SU-DHL-6 (cell line): ENCODE measurements at regions not wholly inside any gene's neighbourhood (a gene's known extent, or its start where the extent isn't known, plus 50 kb on each side); places are given as distances from the start of the nearest gene placed in this dataset.
"Not testable (repeated sequence)": the region's sequence is repeated elsewhere in the genome, so short reads cannot be mapped to it uniquely, and the experiment has no call there.

Experiments
- H2AFZ ChIP-seq: fragments of 200-600 bp; sonication (generic); 2 replicates; pipeline ENCODE4 v1.6.1; 2014; ENCODE audit warnings: low read depth, mild to moderate bottlenecking, moderate library complexity, mixed read lengths, antibody characterized with exemption, low read length; ENCODE audit not compliant: severe bottlenecking
- H3F3A ChIP-seq: fragments of 200-600 bp; shearing (Covaris generic); 2 replicates; pipeline ENCODE4 v1.6.0; 2016; ENCODE audit warnings: antibody characterized with exemption, mild to moderate bottlenecking; ENCODE audit not compliant: insufficient read depth
- H3K27ac ChIP-seq: fragments of 200-600 bp; sonication (generic); 2 replicates; pipeline ENCODE4 v1.5.1; 2016; ENCODE audit warnings: low read depth, mild to moderate bottlenecking, low read length, moderate library complexity, mixed read lengths
- H3K27me3 ChIP-seq: fragments of 200-600 bp; sonication (generic), shearing (Covaris generic); 2 replicates; pipeline ENCODE4 v1.6.0; 2014; ENCODE audit warnings: mild to moderate bottlenecking, low read length
- H3K36me3 ChIP-seq: fragments of 200-600 bp; sonication (generic); 2 replicates; pipeline ENCODE4 v1.6.1; 2014; ENCODE audit warnings: mild to moderate bottlenecking, low read length, mixed read lengths
- H3K4me2 ChIP-seq: fragments of 300-600, 200-600 bp; shearing (Covaris generic), sonication (generic); 2 replicates; pipeline ENCODE4 v1.6.0; 2014; ENCODE audit warnings: low read length, low read depth, mild to moderate bottlenecking; ENCODE audit not compliant: poor library complexity, severe bottlenecking
- H3K4me3 ChIP-seq: fragments of 200-600 bp; sonication (generic); 2 replicates; pipeline ENCODE4 v1.5.1; 2014; ENCODE audit warnings: antibody characterized with exemption, low read length, mild to moderate bottlenecking, mixed read lengths; ENCODE audit not compliant: insufficient read depth, poor library complexity, severe bottlenecking
- H3K79me2 ChIP-seq: fragments of 200-600 bp; sonication (generic); 2 replicates; pipeline ENCODE4 v1.6.1; 2014; ENCODE audit warnings: mild to moderate bottlenecking, low read length, moderate library complexity; ENCODE audit not compliant: insufficient read depth
- H3K9ac ChIP-seq: fragments of 200-600 bp; sonication (generic); 2 replicates; pipeline ENCODE4 v1.7.0; 2014; ENCODE audit warnings: mild to moderate bottlenecking, low read length
- H3K9me2 ChIP-seq: fragments of 200-600 bp; sonication (generic); replicated peaks from 2 replicates; pipeline ENCODE4 v1.6.1; 2014; ENCODE audit warnings: low read length; ENCODE audit not compliant: insufficient read depth
- H3K9me3 ChIP-seq: fragments of 200-600 bp; sonication (generic); 2 replicates; pipeline ENCODE4 v1.6.1; 2014; ENCODE audit warnings: low read length, mixed read lengths; ENCODE audit not compliant: insufficient read depth
- H4K20me1 ChIP-seq: fragments of 200-600 bp; sonication (generic); 2 replicates; pipeline ENCODE4 v1.6.1; 2014; ENCODE audit warnings: low read depth, mild to moderate bottlenecking, antibody characterized with exemption, low read length, moderate library complexity, mixed read lengths
- CTCF ChIP-seq: fragments of 200-600 bp; sonication (generic); IDR thresholded peaks from one replicate; pipeline ENCODE4 v1.5.1; 2017; ENCODE audit warnings: antibody characterized with exemption, mild to moderate bottlenecking, low read length, moderate library complexity; ENCODE audit not compliant: insufficient read depth, poor library complexity, severe bottlenecking
- EZH2phosphoT487 ChIP-seq: fragments of 200-600 bp; sonication (generic), shearing (Covaris generic); conservative IDR thresholded peaks from 2 replicates; pipeline ENCODE4 v1.6.1; 2018; ENCODE audit warnings: mild to moderate bottlenecking, antibody characterized with exemption, low read length, moderate library complexity, mixed read lengths

- no peaks in the 10 kb centered on the region for H3K36me3 ChIP-seq
- H4K20me1 ChIP-seq: no peaks in the 10 kb centered on the region
- no peak overlapping the region for H3K4me3 ChIP-seq
- no peaks in the 10 kb centered on the region for H3K9me3 ChIP-seq
- H3K27ac ChIP-seq: no peak overlapping the region
- H2AFZ ChIP-seq: no peak overlapping the region
- no peak overlapping the region for H3K9ac ChIP-seq
- H3K4me2 ChIP-seq: no peak overlapping the region
- no peaks in the 10 kb centered on the region for H3K79me2 ChIP-seq
- no peaks in the 10 kb centered on the region for H3K9me2 ChIP-seq
- no peak for TF ChIP-seq CTCF
- TF ChIP-seq EZH2phosphoT487: no peak
- H3K27me3 ChIP-seq: no peaks in the 10 kb centered on the region
- H3F3A ChIP-seq: no peaks in the 10 kb centered on the region
Measured at GRCh38 chr9:106107716-106108115, 413.4 kb downstream of the TMEM38B start.

- not testable (repeated sequence) for H3F3A ChIP-seq, H3K36me3 ChIP-seq, H3K4me2 ChIP-seq, H3K9me3 ChIP-seq, H3K9ac ChIP-seq, H3K27me3 ChIP-seq, H3K27ac ChIP-seq, H3K4me3 ChIP-seq, H4K20me1 ChIP-seq, H2AFZ ChIP-seq, H3K9me2 ChIP-seq, H3K79me2 ChIP-seq
Measured at GRCh38 chr9:106109706-106110105, 415.4 kb downstream of the TMEM38B start.

- Histone ChIP-seq H3F3A (no peaks in the 10 kb centered on the region), H3K9me3 (no peaks in the 10 kb centered on the region), H3K9me2 (no peaks in the 10 kb centered on the region), H3K9ac (no peak overlapping the region), H3K36me3 (no peaks in the 10 kb centered on the region), H3K4me2 (no peak overlapping the region), H4K20me1 (no peaks in the 10 kb centered on the region), H2AFZ (no peak overlapping the region), H3K4me3 (no peak overlapping the region), H3K27ac (no peak overlapping the region), H3K27me3 (no peaks in the 10 kb centered on the region), H3K79me2 (no peaks in the 10 kb centered on the region)
- TF ChIP-seq EZH2phosphoT487 (no peak), CTCF (no peak)
Measured at GRCh38 chr9:106110483-106110882, 416.1 kb downstream of the TMEM38B start.

- H3F3A ChIP-seq: no peaks in the 10 kb centered on the region
- H3K27me3 ChIP-seq: no peaks in the 10 kb centered on the region
- H3K4me2 ChIP-seq: no peak overlapping the region
- H3K79me2 ChIP-seq: no peaks in the 10 kb centered on the region
- H3K9me2 ChIP-seq: no peaks in the 10 kb centered on the region
- no peak overlapping the region for H3K9ac ChIP-seq
- no peak overlapping the region for H3K4me3 ChIP-seq
- H4K20me1 ChIP-seq: no peaks in the 10 kb centered on the region
- no peaks in the 10 kb centered on the region for H3K36me3 ChIP-seq
- TF ChIP-seq CTCF (no peak), EZH2phosphoT487 (no peak)
- no peak overlapping the region for H3K27ac ChIP-seq
- H2AFZ ChIP-seq: no peak overlapping the region
- H3K9me3 ChIP-seq: no peaks in the 10 kb centered on the region
Measured at GRCh38 chr9:106111039-106111730, 416.8 kb downstream of the TMEM38B start.
